GM18867 (cell line): ENCODE measurements at regions not wholly inside any gene's neighbourhood (a gene's known extent, or its start where the extent isn't known, plus 50 kb on each side); places are given as distances from the start of the nearest gene placed in this dataset.

Source experiments
- ATAC-seq: cut with Tn5 transposase; IDR thresholded peaks from one replicate; pipeline ENCODE4 v1.9.1; 2021; ENCODE audit warnings: mild to moderate bottlenecking, moderate library complexity; ENCODE audit not compliant: unreplicated experiment

DNA sequence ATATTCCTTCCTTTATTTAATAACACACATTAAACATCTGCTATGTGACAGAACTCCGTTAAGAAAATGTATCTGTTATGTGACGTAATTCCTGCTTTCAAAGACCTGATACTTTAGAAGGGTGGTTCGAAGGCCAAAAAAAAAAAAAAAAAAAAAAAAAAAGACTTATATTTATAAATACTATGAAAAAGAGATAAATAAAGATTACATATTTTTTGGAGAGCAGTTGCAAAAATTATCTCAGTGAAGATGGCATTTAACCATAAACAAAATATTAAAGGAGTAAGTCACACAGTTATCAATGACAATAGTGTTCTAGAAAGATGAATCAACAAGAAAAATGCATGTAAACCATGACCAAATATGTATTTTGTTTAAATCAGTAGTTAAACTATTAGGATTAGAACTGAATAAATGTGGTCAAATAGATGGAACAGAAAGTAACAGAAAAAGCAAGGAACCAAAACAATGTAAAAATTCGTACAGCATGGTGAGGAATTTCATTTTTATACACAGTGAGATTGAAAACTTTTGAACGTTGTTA, 612.3 kb upstream of the SLITRK5 start:
- no peak for ATAC-seq

- ATAC-seq: no peak
These were observed 592.0 kb upstream of the SLITRK5 start for GRCh38 chr13:87078947-87079795.

DNA sequence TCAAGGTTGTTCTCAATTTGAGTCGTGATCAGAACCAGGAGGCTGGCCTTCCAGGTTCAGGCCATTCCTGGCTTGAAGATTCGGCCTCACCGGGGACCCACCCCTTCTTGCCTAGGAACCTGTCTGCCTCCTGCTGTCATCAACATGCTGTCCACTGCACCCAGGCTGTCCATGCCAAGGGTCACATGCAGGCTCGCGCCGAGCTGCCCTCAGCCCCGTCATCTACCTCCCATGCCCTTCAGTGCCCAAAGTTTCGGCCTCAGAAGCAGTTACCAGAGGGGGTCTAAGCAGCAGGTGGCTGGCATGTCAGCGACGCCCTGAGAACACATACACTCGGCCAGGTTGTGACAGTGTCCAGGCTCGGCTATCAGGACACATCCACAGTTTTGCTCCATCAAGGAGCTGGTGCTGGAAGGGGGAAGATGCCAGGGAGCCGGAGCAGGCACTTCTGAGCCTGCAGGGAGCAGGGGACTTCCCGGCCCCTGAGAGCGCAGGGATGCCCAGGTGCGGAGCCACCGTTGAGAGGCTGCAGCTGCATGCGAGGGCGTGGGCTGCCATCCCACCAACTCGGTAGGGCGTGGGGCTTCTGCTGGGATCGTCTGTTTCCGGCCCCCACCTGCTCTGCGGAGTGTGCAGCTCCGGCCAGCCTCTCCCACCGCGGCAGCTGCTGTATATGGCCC, 590.9 kb upstream of the SLITRK5 start:
- no peak for ATAC-seq

DNA sequence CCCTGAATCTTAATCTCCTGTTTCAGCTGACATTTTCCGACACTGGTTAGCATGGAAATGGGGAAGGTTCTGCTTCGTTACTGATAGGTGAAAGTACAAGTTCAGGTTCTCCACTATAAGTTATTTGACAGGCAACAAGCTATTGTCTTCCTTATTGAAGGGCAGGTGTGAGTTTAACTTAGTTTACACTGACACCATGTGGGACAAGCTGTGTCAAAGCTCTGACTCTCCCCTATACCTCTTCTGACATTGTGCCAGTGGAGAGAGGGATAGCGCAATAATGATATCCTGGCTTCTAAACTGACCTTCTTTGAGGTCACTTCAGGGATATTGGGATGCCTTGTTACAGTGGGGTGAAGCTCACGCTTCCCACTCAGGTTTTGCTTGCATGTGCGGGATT, 587.0 kb upstream of the SLITRK5 start:
- ATAC-seq: no peak

- no peak for ATAC-seq
These were observed 583.4 kb upstream of the SLITRK5 start for GRCh38 chr13:87087741-87088140.

GRCh38 chr13:87089391-87089790, 581.8 kb upstream of the SLITRK5 start:
- no peak for ATAC-seq

GRCh38 chr13:87093399-87093798, 577.8 kb upstream of the SLITRK5 start:
- ATAC-seq: no peak

- ATAC-seq: no peak
These were observed 576.5 kb upstream of the SLITRK5 start for GRCh38 chr13:87094646-87095045.

DNA sequence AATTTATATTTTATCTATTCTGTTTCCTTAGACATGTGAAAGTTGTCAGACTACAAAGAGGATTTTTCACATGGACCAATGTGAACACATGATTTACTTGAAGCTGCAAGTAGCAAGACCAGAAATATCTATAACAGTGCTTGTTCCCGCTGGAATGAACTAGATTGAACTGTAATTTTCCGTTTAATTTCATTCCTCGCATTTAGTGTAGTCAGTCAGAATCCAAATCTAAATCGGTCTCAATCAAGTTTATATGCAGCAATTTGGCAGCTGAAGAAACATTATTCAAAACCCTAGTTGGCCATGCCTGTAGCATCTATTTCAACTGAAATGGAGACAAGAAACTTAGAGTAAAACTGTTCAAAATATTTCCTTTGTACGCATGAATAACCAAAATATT, 570.7 kb upstream of the SLITRK5 start:
- ATAC-seq: no peak

GRCh38 chr13:87107651-87108050, 563.5 kb upstream of the SLITRK5 start:
- no peak for ATAC-seq

DNA sequence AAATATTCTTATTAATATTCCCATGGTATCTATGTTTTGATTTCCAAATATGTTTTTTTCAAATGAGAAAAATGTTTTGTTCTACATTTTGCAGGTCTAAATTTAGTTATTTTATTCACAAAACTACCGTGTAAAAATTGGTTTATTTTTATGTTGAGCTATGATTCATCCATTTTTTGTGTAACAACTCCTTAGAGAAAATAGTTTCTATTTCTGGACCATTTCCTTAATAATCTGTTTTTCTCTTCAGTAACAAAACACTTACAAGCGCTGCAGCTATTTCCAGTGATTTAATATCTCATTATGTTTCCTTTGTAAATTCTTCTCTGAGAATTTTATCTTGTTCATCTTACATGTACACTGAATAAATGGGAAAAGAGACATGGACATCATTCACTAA, 550.7 kb upstream of the SLITRK5 start:
- no peak for ATAC-seq

DNA sequence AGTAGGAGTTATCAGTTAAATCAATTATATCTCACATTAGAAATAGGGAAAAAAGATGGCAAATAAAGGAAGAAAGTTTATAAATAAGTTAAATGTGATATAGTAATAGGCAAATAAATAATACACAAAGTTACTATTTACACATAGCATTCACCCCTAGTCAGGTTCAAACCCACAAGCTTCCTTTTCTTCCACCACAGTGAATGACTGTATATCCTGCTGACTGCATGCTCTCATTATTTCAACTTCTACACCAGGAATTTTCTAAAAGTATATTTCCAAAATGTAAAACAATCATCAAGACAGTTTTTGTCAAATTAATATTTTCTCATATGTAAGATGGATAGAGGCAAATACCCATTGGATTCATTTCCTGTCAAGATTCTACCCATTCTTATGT, 548.6 kb upstream of the SLITRK5 start:
- no peak for ATAC-seq

GRCh38 chr13:87123987-87124784, 547.0 kb upstream of the SLITRK5 start:
- no peak for ATAC-seq

DNA sequence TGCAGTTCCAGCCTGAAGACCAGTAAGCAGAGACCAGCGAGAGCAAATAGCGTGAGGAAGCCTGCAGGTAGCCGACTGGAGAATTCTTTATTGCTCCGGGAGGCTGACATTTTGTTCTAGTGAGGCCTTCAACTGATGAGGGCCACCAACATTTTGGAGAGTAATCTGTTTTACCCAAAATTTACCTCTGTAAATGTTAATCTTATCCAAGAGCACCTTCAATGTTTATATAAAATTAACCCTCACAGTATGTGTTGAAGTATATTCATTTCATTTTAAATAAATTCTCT, 546.4 kb upstream of the SLITRK5 start:
- ATAC-seq: no peak

- no peak for ATAC-seq
These were observed 543.1 kb upstream of the SLITRK5 start for GRCh38 chr13:87128036-87128435.

DNA sequence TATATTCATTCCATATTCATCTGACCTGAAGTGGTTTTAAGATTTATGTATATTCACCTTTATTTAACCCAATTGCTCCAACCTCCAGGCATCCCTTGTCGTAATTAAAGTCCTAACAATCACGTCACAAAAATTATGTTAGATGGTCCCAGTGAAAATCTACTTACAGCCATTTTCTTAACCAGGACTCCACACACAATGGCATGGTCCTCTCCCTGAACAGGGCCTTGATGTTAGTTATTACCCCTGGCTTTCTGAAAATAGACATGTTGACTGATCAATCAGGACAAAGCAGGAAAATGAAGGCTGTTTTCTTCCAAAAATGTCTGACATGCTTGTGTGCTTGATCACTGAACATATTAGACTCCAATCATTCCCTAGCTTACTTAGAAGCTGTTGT, 542.7 kb upstream of the SLITRK5 start:
- ATAC-seq: no peak

GRCh38 chr13:87129602-87130300, 541.4 kb upstream of the SLITRK5 start:
- ATAC-seq: no peak

DNA sequence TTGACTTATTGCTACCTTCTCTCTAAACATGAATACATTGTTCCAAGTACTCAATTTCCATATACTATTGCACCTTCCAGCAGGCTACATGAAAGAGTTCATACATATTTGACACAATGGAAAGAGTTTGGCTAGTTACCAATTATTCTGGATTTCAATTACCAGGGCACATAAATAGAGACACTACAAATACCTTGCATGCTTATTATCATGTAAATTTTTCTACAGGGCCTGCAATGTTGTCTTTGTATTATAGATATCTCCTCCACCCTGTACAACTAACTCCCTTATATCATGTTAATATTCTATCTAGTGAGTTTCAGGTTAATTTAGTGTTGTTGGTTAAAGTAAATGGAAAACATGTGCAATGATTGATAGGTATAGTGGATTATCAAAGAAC, 540.7 kb upstream of the SLITRK5 start:
- ATAC-seq: no peak

- no peak for ATAC-seq
These were observed 539.6 kb upstream of the SLITRK5 start for GRCh38 chr13:87131611-87132010.

DNA sequence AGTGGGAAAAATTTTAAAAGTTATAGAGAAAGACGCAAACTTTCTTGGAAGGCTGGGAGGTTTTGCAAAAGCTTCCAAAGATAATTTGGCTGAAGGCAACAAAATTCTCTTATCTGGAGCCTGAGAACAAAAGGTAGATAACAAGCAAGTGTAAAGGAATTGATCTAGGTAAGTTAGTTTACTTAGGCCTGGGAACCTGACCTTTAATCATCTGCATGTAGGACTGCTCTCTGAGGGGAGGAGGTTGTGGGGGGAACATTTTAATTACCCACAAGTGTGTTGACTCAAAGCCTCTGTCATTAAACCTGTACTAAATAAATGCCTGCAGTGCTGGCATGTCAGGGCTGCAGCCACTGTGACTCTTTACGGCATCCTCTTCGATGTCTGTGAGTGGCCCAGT, 532.3 kb upstream of the SLITRK5 start:
- no peak for ATAC-seq

- no peak for ATAC-seq
These were observed 524.1 kb upstream of the SLITRK5 start for GRCh38 chr13:87147076-87147475.
